Activated B cell treated with CpG ODN at 0.5 μM for 24 hours (primary cell): ENCODE measurements at regions not wholly inside any gene's neighbourhood (a gene's known extent, or its start where the extent isn't known, plus 50 kb on each side); places are given as distances from the start of the nearest gene placed in this dataset.
"Not testable (repeated sequence)": the region's sequence is repeated elsewhere in the genome, so short reads cannot be mapped to it uniquely, and the experiment has no call there.

Source experiments
- ATAC-seq: fragments of 200-7000 bp; cut with Tn5 transposase; one replicate; pipeline ENCODE4 v1.10.0; 2021; ENCODE audit warnings: low read depth, mild to moderate bottlenecking, moderate library complexity
- CTCF ChIA-PET: fragments of 350-600 bp; sonication (Branson Sonifier 250); formaldehyde crosslinking; loops from one replicate; lab custom pipeline; 2021; ENCODE audit warnings: antibody characterized with exemption; lab: Charles Lee
- POLR2A ChIA-PET: fragments of 350-600 bp; sonication (Branson Sonifier 250); formaldehyde crosslinking; loops from one replicate; lab custom pipeline; 2021; ENCODE audit warnings: antibody characterized with exemption; lab: Charles Lee
- DNase-seq: peaks from one replicate; pipeline ENCODE4 v3.0.0; 2022
- H3K27ac Mint-ChIP-seq: one replicate; pipeline ENCODE4 v1.8.0; 2020; ENCODE audit warnings: mixed read lengths
- H3K27me3 Mint-ChIP-seq: one replicate; pipeline ENCODE4 v1.8.0; 2021; ENCODE audit warnings: mixed read lengths
- H3K36me3 Mint-ChIP-seq: one replicate; pipeline ENCODE4 v1.8.0; 2021; ENCODE audit warnings: low read depth, mixed read lengths
- H3K4me1 Mint-ChIP-seq: one replicate; pipeline ENCODE4 v1.8.0; 2021; ENCODE audit warnings: mixed read lengths
- H3K4me3 Mint-ChIP-seq: one replicate; pipeline ENCODE4 v1.8.0; 2020; ENCODE audit warnings: mild to moderate bottlenecking, mixed read lengths
- H3K9me3 Mint-ChIP-seq: one replicate; pipeline ENCODE4 v1.8.0; 2020; ENCODE audit warnings: mixed read lengths
- CTCF ChIP-seq: fragments of 200-600 bp; IDR thresholded peaks from one replicate; pipeline ENCODE4 v1.8.0; 2022; ENCODE audit warnings: antibody characterized with exemption, mild to moderate bottlenecking
- intact Hi-C: fragments of 100-400 bp; cut with micrococcal nuclease; formaldehyde crosslinking; loops from one replicate; pipeline ENCODE4 v1.15.1; 2024

GRCh38 chr13:54415753-54416366 lies 1387.2 kb downstream of the OLFM4 start:
- peaks cover 9% of the 10 kb centered on the region for H3K9me3 Mint-ChIP-seq
- ChIA-PET CTCF (no interaction called here), POLR2A (no interaction called here)
- no peak overlapping the region for H3K27ac Mint-ChIP-seq
- no peak for TF ChIP-seq CTCF
- H3K36me3 Mint-ChIP-seq: no peaks in the 10 kb centered on the region
- no peak for DNase-seq
- H3K27me3 Mint-ChIP-seq: no peaks in the 10 kb centered on the region
- H3K4me1 Mint-ChIP-seq: no peaks in the 10 kb centered on the region
- intact Hi-C loops: no loop called here
- ATAC-seq: no peak
- H3K4me3 Mint-ChIP-seq: no peak overlapping the region

- H3K4me1 Mint-ChIP-seq, CTCF ChIA-PET, H3K27ac Mint-ChIP-seq, POLR2A ChIA-PET, H3K27me3 Mint-ChIP-seq, ATAC-seq, DNase-seq, H3K9me3 Mint-ChIP-seq, intact Hi-C loops, H3K36me3 Mint-ChIP-seq, H3K4me3 Mint-ChIP-seq: not testable (repeated sequence)
Measured at GRCh38 chr13:54422946-54423345, 1394.3 kb downstream of the OLFM4 start.

DNA sequence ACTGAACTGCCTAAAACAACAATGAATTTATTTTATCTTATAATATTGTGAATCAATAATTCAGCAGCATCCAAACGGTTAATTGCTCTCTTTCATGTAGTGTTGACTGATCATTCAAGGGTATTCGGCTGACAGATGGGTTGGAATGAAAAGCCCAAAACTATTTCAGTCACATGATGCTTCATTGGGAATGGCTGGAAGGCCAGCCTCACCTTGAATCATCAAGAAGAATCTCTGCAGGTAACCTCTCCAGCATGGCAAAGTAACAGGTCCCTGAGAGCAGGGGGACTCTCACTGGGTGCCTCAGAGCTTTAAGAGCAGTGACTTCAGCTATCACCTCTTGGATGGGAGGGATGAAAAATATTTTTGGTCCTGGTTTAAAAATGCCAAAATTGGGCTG lies 1395.7 kb downstream of the OLFM4 start:
- Mint-ChIP-seq H3K36me3 (no peaks in the 10 kb centered on the region), H3K27ac (no peak overlapping the region), H3K4me1 (no peaks in the 10 kb centered on the region), H3K4me3 (no peak overlapping the region), H3K9me3 (peaks cover 11% of the 10 kb centered on the region), H3K27me3 (no peaks in the 10 kb centered on the region)
- ATAC-seq (no peak), DNase-seq (no peak)
- POLR2A ChIA-PET: no interaction called here
- CTCF ChIA-PET: no interaction called here
- intact Hi-C loops: no loop called here
- no peak for TF ChIP-seq CTCF

GRCh38 chr13:54433493-54434206 lies 1405.0 kb downstream of the OLFM4 start:
- TF ChIP-seq CTCF: no peak
- H3K4me1 Mint-ChIP-seq: no peaks in the 10 kb centered on the region

GRCh38 chr13:54440853-54441400 lies 1412.3 kb downstream of the OLFM4 start:
- H3K27me3 Mint-ChIP-seq, H3K36me3 Mint-ChIP-seq, H3K4me1 Mint-ChIP-seq, H3K4me3 Mint-ChIP-seq, intact Hi-C loops, POLR2A ChIA-PET, DNase-seq, H3K27ac Mint-ChIP-seq, CTCF ChIA-PET, ATAC-seq: not testable (repeated sequence)
- H3K9me3 Mint-ChIP-seq: peaks cover 14% of the 10 kb centered on the region

More at GRCh38 chr13:54433493-54434206, 1405.0 kb downstream of the OLFM4 start:
- Mint-ChIP-seq H3K36me3 (no peaks in the 10 kb centered on the region), H3K27me3 (no peaks in the 10 kb centered on the region), H3K9me3 (peaks cover 8% of the 10 kb centered on the region), H3K27ac (no peak overlapping the region), H3K4me3 (no peak overlapping the region)
- POLR2A ChIA-PET: no interaction called here
- intact Hi-C loops: no loop called here
- CTCF ChIA-PET: no interaction called here
- ATAC-seq: no peak
- DNase-seq: no peak

GRCh38 chr13:54445453-54445852 lies 1416.8 kb downstream of the OLFM4 start:
- no peak for TF ChIP-seq CTCF
- H3K9me3 Mint-ChIP-seq: peaks cover 13% of the 10 kb centered on the region

More at GRCh38 chr13:54445453-54445852, 1416.8 kb downstream of the OLFM4 start:
- CTCF ChIA-PET: no interaction called here
- intact Hi-C loops: no loop called here
- POLR2A ChIA-PET: no interaction called here
- DNase-seq (no peak), ATAC-seq (no peak)
- H3K36me3 Mint-ChIP-seq: no peaks in the 10 kb centered on the region
- H3K27me3 Mint-ChIP-seq: no peaks in the 10 kb centered on the region
- no peaks in the 10 kb centered on the region for H3K4me1 Mint-ChIP-seq
- H3K27ac Mint-ChIP-seq: no peak overlapping the region
- H3K4me3 Mint-ChIP-seq: no peak overlapping the region
